D721Med (cell line): ENCODE measurements at regions not wholly inside any gene's neighbourhood (a gene's known extent, or its start where the extent isn't known, plus 50 kb on each side); places are given as distances from the start of the nearest gene placed in this dataset.

Experiments used
- DNase-seq: peaks from one replicate; pipeline ENCODE4 v3.0.0; 2011; ENCODE audit warnings: low spot score; ENCODE audit not compliant: insufficient read length
- FAIRE-seq: peaks from 2 replicates; lab custom pipeline; 2011; peaks lifted over from hg19 to GRCh38; lab: Jason Lieb, UNC
- CTCF ChIP-seq: IDR thresholded peaks from 2 replicates; pipeline ENCODE4 v1.5.1; 2012; ENCODE audit warnings: mild to moderate bottlenecking, control low read depth; ENCODE audit not compliant: insufficient read depth; ENCODE audit errors: missing control alignments

GRCh38 chr2:9156483-9156882 is 50.1 kb upstream of the ASAP2 start:
- no peak for FAIRE-seq
- DNase-seq, result no peak
- no peak for TF ChIP-seq CTCF

- FAIRE-seq (no peak), DNase-seq (no peak)
- no peak for TF ChIP-seq CTCF
Measured at GRCh38 chr2:9154061-9154460, 52.6 kb upstream of the ASAP2 start.

GRCh38 chr2:9153643-9153980 is 53.0 kb upstream of the ASAP2 start:
- TF ChIP-seq CTCF, result no peak
- FAIRE-seq (no peak), DNase-seq (no peak)

GRCh38 chr2:9152975-9153642 is 53.5 kb upstream of the ASAP2 start:
- FAIRE-seq, result no peak
- TF ChIP-seq CTCF, result no peak
- no peak for DNase-seq

- no peak for TF ChIP-seq CTCF
- DNase-seq, result no peak
- no peak for FAIRE-seq
Measured at GRCh38 chr2:9150906-9151305, 55.7 kb upstream of the ASAP2 start.

- no peak for TF ChIP-seq CTCF
- FAIRE-seq (no peak), DNase-seq (no peak)
Measured at GRCh38 chr2:9150568-9150900, 56.1 kb upstream of the ASAP2 start.

GRCh38 chr2:9149726-9150567 is 56.7 kb upstream of the ASAP2 start:
- no peak for TF ChIP-seq CTCF
- FAIRE-seq (no peak), DNase-seq (no peak)
